K562 (cell line): ENCODE measurements at regions not wholly inside any gene's neighbourhood (a gene's known extent, or its start where the extent isn't known, plus 50 kb on each side); places are given as distances from the start of the nearest gene placed in this dataset.

Experiments used
- HBP1 ChIP-seq: fragments of 450-650 bp; formaldehyde crosslinking; IDR thresholded peaks from 2 replicates; pipeline ENCODE4 v1.4.0; 2022; ENCODE audit warnings: missing genetic modification characterization
- PCBP2 ChIP-seq: fragments of 200-400 bp; formaldehyde crosslinking; IDR thresholded peaks from 2 replicates; pipeline ENCODE4 v1.6.1; 2018; ENCODE audit warnings: low read length, low read depth, mild to moderate bottlenecking, moderate library complexity; ENCODE audit not compliant: poor library complexity, severe bottlenecking
- THRAP3 ChIP-seq: fragments of 450-650 bp; IDR thresholded peaks from 2 replicates; pipeline ENCODE4 v1.6.1; 2016; ENCODE audit warnings: mild to moderate bottlenecking, inconsistent platforms, borderline replicate concordance
- XRCC5 ChIP-seq: fragments of 200-400 bp; formaldehyde crosslinking; IDR thresholded peaks from 2 replicates; pipeline ENCODE4 v1.6.1; 2017; ENCODE audit warnings: low read depth, mild to moderate bottlenecking, low read length
- ZNF318 ChIP-seq, 2 experiments: fragments of 450-650 bp; IDR thresholded peaks; 2 replicates each; pipeline ENCODE4 v1.6.1; 2016; ENCODE audit warnings: mild to moderate bottlenecking in 2 of 2, borderline replicate concordance in 1 of 2, low read depth in 1 of 2, moderate library complexity in 1 of 2

GRCh38 chr5:87183896-87184295 lies 83.8 kb upstream of the RASA1 start (continued):
- TF ChIP-seq ZNF318 (IDR thresholded peaks at IDR 0.05; ENCODE audit: borderline replicate concordance in 1 of 2, low read depth in 1 of 2) (no peak), THRAP3 (no peak), PCBP2 (no peak), XRCC5 (no peak), HBP1 (no peak)
